ENCODE measurements at regions not wholly inside any gene's neighbourhood (a gene's known extent, or its start where the extent isn't known, plus 50 kb on each side); places are given as distances from the start of the nearest gene placed in this dataset.

DNA sequence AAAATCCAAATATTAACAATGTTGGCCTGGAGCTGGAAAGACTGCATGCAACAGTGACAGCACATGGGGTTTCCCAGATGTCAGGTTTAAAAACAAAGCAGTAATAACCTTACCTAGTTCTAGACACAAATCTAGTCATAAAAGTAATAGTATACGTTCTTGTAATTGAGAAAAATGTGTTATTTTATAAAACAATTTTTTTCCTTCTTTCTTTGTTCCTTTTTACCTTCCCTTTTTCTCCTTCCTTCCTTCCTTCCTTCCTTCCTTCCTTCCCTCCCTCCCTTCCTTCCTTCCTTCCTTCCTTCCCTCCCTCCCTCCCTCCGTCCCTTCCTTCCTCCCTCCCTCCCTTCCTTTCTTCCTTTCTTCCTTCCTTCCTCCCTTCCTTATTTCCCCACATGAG is 242.7 kb upstream of the PDE10A start:
- TF ChIP-seq POLR2A (IDR thresholded peaks at IDR 0.05; ENCODE audit: low read depth, low read length): no peak
- TF ChIP-seq GATA2 (IDR thresholded peaks at IDR 0.05; ENCODE audit: insufficient read depth, insufficient read length, low read depth, low read length): no peak
- TF ChIP-seq, protein P1, sequence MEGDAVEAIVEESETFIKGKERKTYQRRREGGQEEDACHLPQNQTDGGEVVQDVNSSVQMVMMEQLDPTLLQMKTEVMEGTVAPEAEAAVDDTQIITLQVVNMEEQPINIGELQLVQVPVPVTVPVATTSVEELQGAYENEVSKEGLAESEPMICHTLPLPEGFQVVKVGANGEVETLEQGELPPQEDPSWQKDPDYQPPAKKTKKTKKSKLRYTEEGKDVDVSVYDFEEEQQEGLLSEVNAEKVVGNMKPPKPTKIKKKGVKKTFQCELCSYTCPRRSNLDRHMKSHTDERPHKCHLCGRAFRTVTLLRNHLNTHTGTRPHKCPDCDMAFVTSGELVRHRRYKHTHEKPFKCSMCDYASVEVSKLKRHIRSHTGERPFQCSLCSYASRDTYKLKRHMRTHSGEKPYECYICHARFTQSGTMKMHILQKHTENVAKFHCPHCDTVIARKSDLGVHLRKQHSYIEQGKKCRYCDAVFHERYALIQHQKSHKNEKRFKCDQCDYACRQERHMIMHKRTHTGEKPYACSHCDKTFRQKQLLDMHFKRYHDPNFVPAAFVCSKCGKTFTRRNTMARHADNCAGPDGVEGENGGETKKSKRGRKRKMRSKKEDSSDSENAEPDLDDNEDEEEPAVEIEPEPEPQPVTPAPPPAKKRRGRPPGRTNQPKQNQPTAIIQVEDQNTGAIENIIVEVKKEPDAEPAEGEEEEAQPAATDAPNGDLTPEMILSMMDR (IDR thresholded peaks at IDR 0.05; ENCODE audit: extremely low read depth in 1 of 2, insufficient read depth in 1 of 2, low read depth in 1 of 2, low read length in 2 of 2): no peak
- no peak for TF ChIP-seq POLR2AphosphoS5 (IDR thresholded peaks at IDR 0.05; ENCODE audit: insufficient read depth, low read depth, low read length)
- TF ChIP-seq EZH2 (IDR thresholded peaks at IDR 0.05; ENCODE audit: borderline replicate concordance, low read depth, low read length, severe bottlenecking): no peak
- TF ChIP-seq, protein P2, sequence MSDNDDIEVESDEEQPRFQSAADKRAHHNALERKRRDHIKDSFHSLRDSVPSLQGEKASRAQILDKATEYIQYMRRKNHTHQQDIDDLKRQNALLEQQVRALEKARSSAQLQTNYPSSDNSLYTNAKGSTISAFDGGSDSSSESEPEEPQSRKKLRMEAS (IDR thresholded peaks at IDR 0.05; ENCODE audit: insufficient read depth, insufficient read length): no peak

Data from endothelial cell of umbilical vein (primary cell).